ENCODE measurements at regions not wholly inside any gene's neighbourhood (a gene's known extent, or its start where the extent isn't known, plus 50 kb on each side); places are given as distances from the start of the nearest gene placed in this dataset.

GRCh38 chr9:26341545-26341944 is 551.1 kb downstream of the CAAP1 start:
- ChIA-PET CTCF (interaction anchor here (0.6 to 0.7 kb wide), 2 partner anchors 78 to 712 kb away, joined by 3 to 4 read pairs; no protein-coding TSS in a partner anchor), POLR2A (no interaction called here)
- no peak for TF ChIP-seq CTCF (IDR thresholded peaks at IDR 0.05; ENCODE audit: unreplicated experiment)
- no TSS peak for BruUV-seq (replicated peaks)
- peaks cover 16% of the 10 kb centered on the region for H3K27me3 Mint-ChIP-seq (ENCODE audit: insufficient read depth, unreplicated experiment)
- no peak overlapping the region for H3K4me3 Mint-ChIP-seq (ENCODE audit: unreplicated experiment)
- no peaks in the 10 kb centered on the region for H3K36me3 Mint-ChIP-seq (ENCODE audit: insufficient read depth, unreplicated experiment)
- intact Hi-C loops (cut with micrococcal nuclease), result no loop called here
- H3K27ac Mint-ChIP-seq (ENCODE audit: low read depth, unreplicated experiment), result no peak overlapping the region
- H3K9me3 Mint-ChIP-seq (ENCODE audit: unreplicated experiment), result peaks cover 24% of the 10 kb centered on the region
- H3K4me1 Mint-ChIP-seq (ENCODE audit: insufficient read depth, unreplicated experiment), result no peaks in the 10 kb centered on the region
- DNase-seq (ENCODE audit: unreplicated experiment), result no peak

- no peaks in the 10 kb centered on the region for H3K36me3 Mint-ChIP-seq (ENCODE audit: insufficient read depth, unreplicated experiment)
- intact Hi-C loops (cut with micrococcal nuclease), result no loop called here
- H3K9me3 Mint-ChIP-seq (ENCODE audit: unreplicated experiment), result peaks cover 17% of the 10 kb centered on the region
- H3K4me1 Mint-ChIP-seq (ENCODE audit: insufficient read depth, unreplicated experiment), result no peaks in the 10 kb centered on the region
- peaks cover 17% of the 10 kb centered on the region for H3K27me3 Mint-ChIP-seq (ENCODE audit: insufficient read depth, unreplicated experiment)
- no peak for TF ChIP-seq CTCF (IDR thresholded peaks at IDR 0.05; ENCODE audit: unreplicated experiment)
- no TSS peak for BruUV-seq (replicated peaks)
- ChIA-PET POLR2A (no interaction called here), CTCF (interaction anchor here (1.0 to 1.2 kb wide), 2 partner anchors 13 to 14 kb away, joined by 3 to 4 read pairs; no protein-coding TSS in a partner anchor)
- no peak for DNase-seq (ENCODE audit: unreplicated experiment)
- no peak overlapping the region for H3K27ac Mint-ChIP-seq (ENCODE audit: low read depth, unreplicated experiment)
- H3K4me3 Mint-ChIP-seq (ENCODE audit: unreplicated experiment), result no peak overlapping the region
Measured at GRCh38 chr9:26339796-26340195, 552.8 kb downstream of the CAAP1 start.

- no TSS peak for BruUV-seq (replicated peaks)
Measured at GRCh38 chr9:26335116-26335515, 557.5 kb downstream of the CAAP1 start.

GRCh38 chr9:26334706-26335105 is 557.9 kb downstream of the CAAP1 start:
- ChIA-PET CTCF (interaction anchor here (0.5 kb wide), 1 partner anchor 1312 kb away, joined by 3 read pairs; no protein-coding TSS in a partner anchor), POLR2A (no interaction called here)
- no peak overlapping the region for H3K27ac Mint-ChIP-seq (ENCODE audit: low read depth, unreplicated experiment)
- intact Hi-C loops (cut with micrococcal nuclease), result no loop called here
- peaks cover 29% of the 10 kb centered on the region for H3K27me3 Mint-ChIP-seq (ENCODE audit: insufficient read depth, unreplicated experiment)
- TF ChIP-seq CTCF (IDR thresholded peaks at IDR 0.05; ENCODE audit: unreplicated experiment), result no peak
- no peaks in the 10 kb centered on the region for H3K9me3 Mint-ChIP-seq (ENCODE audit: unreplicated experiment)
- DNase-seq (ENCODE audit: unreplicated experiment), result no peak
- no peak overlapping the region for H3K4me3 Mint-ChIP-seq (ENCODE audit: unreplicated experiment)
- H3K4me1 Mint-ChIP-seq (ENCODE audit: insufficient read depth, unreplicated experiment), result no peaks in the 10 kb centered on the region
- H3K36me3 Mint-ChIP-seq (ENCODE audit: insufficient read depth, unreplicated experiment), result no peaks in the 10 kb centered on the region
- BruUV-seq (replicated peaks), result no TSS peak

More at GRCh38 chr9:26335116-26335515, 557.5 kb downstream of the CAAP1 start:
- Mint-ChIP-seq H3K4me3 (ENCODE audit: unreplicated experiment) (no peak overlapping the region), H3K36me3 (ENCODE audit: insufficient read depth, unreplicated experiment) (no peaks in the 10 kb centered on the region), H3K27ac (ENCODE audit: low read depth, unreplicated experiment) (no peak overlapping the region), H3K27me3 (ENCODE audit: insufficient read depth, unreplicated experiment) (peaks cover 29% of the 10 kb centered on the region), H3K4me1 (ENCODE audit: insufficient read depth, unreplicated experiment) (no peaks in the 10 kb centered on the region), H3K9me3 (ENCODE audit: unreplicated experiment) (no peaks in the 10 kb centered on the region)
- TF ChIP-seq CTCF (IDR thresholded peaks at IDR 0.05; ENCODE audit: unreplicated experiment), result no peak
- intact Hi-C loops (cut with micrococcal nuclease), result no loop called here
- CTCF ChIA-PET, result no interaction called here
- POLR2A ChIA-PET, result no interaction called here
- DNase-seq (ENCODE audit: unreplicated experiment), result no peak

Measured in MCF 10A (cell line).